ENCODE measurements at regions not wholly inside any gene's neighbourhood (a gene's known extent, or its start where the extent isn't known, plus 50 kb on each side); places are given as distances from the start of the nearest gene placed in this dataset.
"Not testable (repeated sequence)": the region's sequence is repeated elsewhere in the genome, so short reads cannot be mapped to it uniquely, and the experiment has no call there.

GRCh38 chr5:15374886-15375285, 125.1 kb upstream of the FBXL7 start:
- Histone ChIP-seq H3K9me3 (ENCODE audit: control insufficient read depth, insufficient read depth, low read length) (no peaks in the 10 kb centered on the region), H3K9ac (ENCODE audit: low read depth, low read length) (no peak overlapping the region), H3K36me3 (ENCODE audit: insufficient read depth, low read length) (no peaks in the 10 kb centered on the region), H3K4me1 (ENCODE audit: insufficient read depth, low read length) (no peaks in the 10 kb centered on the region)

- no peak overlapping the region for H3K9ac ChIP-seq (ENCODE audit: low read depth, low read length)
- no peaks in the 10 kb centered on the region for H3K36me3 ChIP-seq (ENCODE audit: insufficient read depth, low read length)
- H3K9me3 ChIP-seq (ENCODE audit: control insufficient read depth, insufficient read depth, low read length), result no peaks in the 10 kb centered on the region
- H3K4me1 ChIP-seq (ENCODE audit: insufficient read depth, low read length), result no peaks in the 10 kb centered on the region
These were observed 126.8 kb upstream of the FBXL7 start for GRCh38 chr5:15373151-15373550.

GRCh38 chr5:15371184-15371583, 128.8 kb upstream of the FBXL7 start:
- no peaks in the 10 kb centered on the region for H3K36me3 ChIP-seq (ENCODE audit: insufficient read depth, low read length)
- no peak overlapping the region for H3K9ac ChIP-seq (ENCODE audit: low read depth, low read length)
- no peaks in the 10 kb centered on the region for H3K4me1 ChIP-seq (ENCODE audit: insufficient read depth, low read length)
- no peaks in the 10 kb centered on the region for H3K9me3 ChIP-seq (ENCODE audit: control insufficient read depth, insufficient read depth, low read length)

- no peak overlapping the region for H3K9ac ChIP-seq (ENCODE audit: low read depth, low read length)
- H3K36me3 ChIP-seq (ENCODE audit: insufficient read depth, low read length), result no peaks in the 10 kb centered on the region
- H3K9me3 ChIP-seq (ENCODE audit: control insufficient read depth, insufficient read depth, low read length), result no peaks in the 10 kb centered on the region
- H3K4me1 ChIP-seq (ENCODE audit: insufficient read depth, low read length), result no peaks in the 10 kb centered on the region
These were observed 131.1 kb upstream of the FBXL7 start for GRCh38 chr5:15368835-15369234.

- Histone ChIP-seq H3K4me1 (ENCODE audit: insufficient read depth, low read length) (no peaks in the 10 kb centered on the region), H3K9me3 (ENCODE audit: control insufficient read depth, insufficient read depth, low read length) (no peaks in the 10 kb centered on the region), H3K9ac (ENCODE audit: low read depth, low read length) (no peak overlapping the region), H3K36me3 (ENCODE audit: insufficient read depth, low read length) (no peaks in the 10 kb centered on the region)
These were observed 132.5 kb upstream of the FBXL7 start for GRCh38 chr5:15367489-15367888.

- Histone ChIP-seq H3K36me3 (ENCODE audit: insufficient read depth, low read length) (no peaks in the 10 kb centered on the region), H3K9ac (ENCODE audit: low read depth, low read length) (no peak overlapping the region), H3K4me1 (ENCODE audit: insufficient read depth, low read length) (no peaks in the 10 kb centered on the region), H3K9me3 (ENCODE audit: control insufficient read depth, insufficient read depth, low read length) (no peaks in the 10 kb centered on the region)
These were observed 133.1 kb upstream of the FBXL7 start for GRCh38 chr5:15366676-15367391.

- H3K4me1 ChIP-seq (ENCODE audit: insufficient read depth, low read length), result no peaks in the 10 kb centered on the region
- no peak overlapping the region for H3K9ac ChIP-seq (ENCODE audit: low read depth, low read length)
- H3K36me3 ChIP-seq (ENCODE audit: insufficient read depth, low read length), result no peaks in the 10 kb centered on the region
- no peaks in the 10 kb centered on the region for H3K9me3 ChIP-seq (ENCODE audit: control insufficient read depth, insufficient read depth, low read length)
These were observed 134.9 kb upstream of the FBXL7 start for GRCh38 chr5:15365070-15365469.

GRCh38 chr5:15363601-15364000, 136.4 kb upstream of the FBXL7 start:
- H3K9ac ChIP-seq (ENCODE audit: low read depth, low read length), result no peak overlapping the region
- no peaks in the 10 kb centered on the region for H3K36me3 ChIP-seq (ENCODE audit: insufficient read depth, low read length)
- no peaks in the 10 kb centered on the region for H3K9me3 ChIP-seq (ENCODE audit: control insufficient read depth, insufficient read depth, low read length)
- no peaks in the 10 kb centered on the region for H3K4me1 ChIP-seq (ENCODE audit: insufficient read depth, low read length)

GRCh38 chr5:15357092-15357453, 142.9 kb upstream of the FBXL7 start:
- not testable (repeated sequence) for H3K4me1 ChIP-seq (ENCODE audit: insufficient read depth, low read length); H3K9ac ChIP-seq (ENCODE audit: low read depth, low read length); H3K9me3 ChIP-seq (ENCODE audit: control insufficient read depth, insufficient read depth, low read length); H3K36me3 ChIP-seq (ENCODE audit: insufficient read depth, low read length)

GRCh38 chr5:15356308-15357091, 143.5 kb upstream of the FBXL7 start:
- H3K4me1 ChIP-seq (ENCODE audit: insufficient read depth, low read length); H3K36me3 ChIP-seq (ENCODE audit: insufficient read depth, low read length); H3K9ac ChIP-seq (ENCODE audit: low read depth, low read length); H3K9me3 ChIP-seq (ENCODE audit: control insufficient read depth, insufficient read depth, low read length): not testable (repeated sequence)

- Histone ChIP-seq H3K9me3 (ENCODE audit: control insufficient read depth, insufficient read depth, low read length) (no peaks in the 10 kb centered on the region), H3K36me3 (ENCODE audit: insufficient read depth, low read length) (no peaks in the 10 kb centered on the region), H3K9ac (ENCODE audit: low read depth, low read length) (no peak overlapping the region), H3K4me1 (ENCODE audit: insufficient read depth, low read length) (peaks cover 6% of the 10 kb centered on the region; the same call in 1 of the 2 replicates)
These were observed 146.0 kb upstream of the FBXL7 start for GRCh38 chr5:15354021-15354420.

- peaks cover 6% of the 10 kb centered on the region; the same call in 1 of the 2 replicates for H3K4me1 ChIP-seq (ENCODE audit: insufficient read depth, low read length)
- H3K9me3 ChIP-seq (ENCODE audit: control insufficient read depth, insufficient read depth, low read length), result no peaks in the 10 kb centered on the region
These were observed 146.8 kb upstream of the FBXL7 start for GRCh38 chr5:15353086-15353645.

GRCh38 chr5:15350614-15351013, 149.4 kb upstream of the FBXL7 start:
- peaks cover 6% of the 10 kb centered on the region; the same call in 1 of the 2 replicates for H3K4me1 ChIP-seq (ENCODE audit: insufficient read depth, low read length)
- no peak overlapping the region for H3K9ac ChIP-seq (ENCODE audit: low read depth, low read length)
- H3K36me3 ChIP-seq (ENCODE audit: insufficient read depth, low read length), result no peaks in the 10 kb centered on the region
- H3K9me3 ChIP-seq (ENCODE audit: control insufficient read depth, insufficient read depth, low read length), result no peaks in the 10 kb centered on the region

More at GRCh38 chr5:15353086-15353645, 146.8 kb upstream of the FBXL7 start:
- H3K36me3 ChIP-seq (ENCODE audit: insufficient read depth, low read length), result no peaks in the 10 kb centered on the region
- no peak overlapping the region for H3K9ac ChIP-seq (ENCODE audit: low read depth, low read length)

GRCh38 chr5:15346738-15347137, 153.2 kb upstream of the FBXL7 start:
- H3K9me3 ChIP-seq (ENCODE audit: control insufficient read depth, insufficient read depth, low read length), result no peaks in the 10 kb centered on the region
- no peaks in the 10 kb centered on the region for H3K36me3 ChIP-seq (ENCODE audit: insufficient read depth, low read length)
- H3K9ac ChIP-seq (ENCODE audit: low read depth, low read length), result no peak overlapping the region
- H3K4me1 ChIP-seq (ENCODE audit: insufficient read depth, low read length), result no peaks in the 10 kb centered on the region

- H3K9me3 ChIP-seq (ENCODE audit: control insufficient read depth, insufficient read depth, low read length), result no peaks in the 10 kb centered on the region
These were observed 155.0 kb upstream of the FBXL7 start for GRCh38 chr5:15344954-15345353.

More at GRCh38 chr5:15344954-15345353, 155.0 kb upstream of the FBXL7 start:
- H3K9ac ChIP-seq (ENCODE audit: low read depth, low read length), result no peak overlapping the region
- no peaks in the 10 kb centered on the region for H3K4me1 ChIP-seq (ENCODE audit: insufficient read depth, low read length)
- no peaks in the 10 kb centered on the region for H3K36me3 ChIP-seq (ENCODE audit: insufficient read depth, low read length)

All from ES-I3 (cell line).